ENCODE measurements at regions not wholly inside any gene's neighbourhood (a gene's known extent, or its start where the extent isn't known, plus 50 kb on each side); places are given as distances from the start of the nearest gene placed in this dataset.

DNA sequence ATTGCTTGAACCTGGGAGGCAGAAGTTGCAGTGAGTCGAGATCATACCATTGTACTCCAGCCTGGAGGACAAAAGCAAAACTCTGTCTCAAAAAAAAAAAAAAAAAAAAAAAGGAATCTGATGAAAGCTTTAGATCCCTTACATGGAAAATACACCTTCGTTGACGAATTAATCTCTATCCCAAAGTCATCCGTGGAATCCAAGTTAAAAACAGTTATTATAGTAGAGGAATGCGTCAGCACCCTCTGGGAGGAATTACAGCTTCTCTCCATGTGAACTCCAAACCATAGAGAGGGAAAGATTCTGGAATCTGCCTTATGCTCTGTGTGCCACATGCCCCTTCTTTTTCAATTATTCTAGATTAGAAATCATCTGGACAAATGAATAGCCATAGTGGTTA is 192.3 kb upstream of the C2CD4B start:
- H3K27ac ChIP-seq (replicated peaks) = no peak overlapping the region
- H3K36me3 ChIP-seq = no peaks in the 10 kb centered on the region
- H3K4me1 ChIP-seq = no peaks in the 10 kb centered on the region
- no peak for DNase-seq
- peaks cover 25% of the 10 kb centered on the region for H3K27me3 ChIP-seq (ENCODE audit: low read depth)
- H3K4me3 ChIP-seq = no peak overlapping the region
- TF ChIP-seq, protein P1, sequence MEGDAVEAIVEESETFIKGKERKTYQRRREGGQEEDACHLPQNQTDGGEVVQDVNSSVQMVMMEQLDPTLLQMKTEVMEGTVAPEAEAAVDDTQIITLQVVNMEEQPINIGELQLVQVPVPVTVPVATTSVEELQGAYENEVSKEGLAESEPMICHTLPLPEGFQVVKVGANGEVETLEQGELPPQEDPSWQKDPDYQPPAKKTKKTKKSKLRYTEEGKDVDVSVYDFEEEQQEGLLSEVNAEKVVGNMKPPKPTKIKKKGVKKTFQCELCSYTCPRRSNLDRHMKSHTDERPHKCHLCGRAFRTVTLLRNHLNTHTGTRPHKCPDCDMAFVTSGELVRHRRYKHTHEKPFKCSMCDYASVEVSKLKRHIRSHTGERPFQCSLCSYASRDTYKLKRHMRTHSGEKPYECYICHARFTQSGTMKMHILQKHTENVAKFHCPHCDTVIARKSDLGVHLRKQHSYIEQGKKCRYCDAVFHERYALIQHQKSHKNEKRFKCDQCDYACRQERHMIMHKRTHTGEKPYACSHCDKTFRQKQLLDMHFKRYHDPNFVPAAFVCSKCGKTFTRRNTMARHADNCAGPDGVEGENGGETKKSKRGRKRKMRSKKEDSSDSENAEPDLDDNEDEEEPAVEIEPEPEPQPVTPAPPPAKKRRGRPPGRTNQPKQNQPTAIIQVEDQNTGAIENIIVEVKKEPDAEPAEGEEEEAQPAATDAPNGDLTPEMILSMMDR (IDR thresholded peaks at IDR 0.05; ENCODE audit: borderline replicate concordance) = no peak
- intact Hi-C loops (cut with micrococcal nuclease) = no loop called here
- no peaks in the 10 kb centered on the region for H3K9me3 ChIP-seq (replicated peaks)

DNA sequence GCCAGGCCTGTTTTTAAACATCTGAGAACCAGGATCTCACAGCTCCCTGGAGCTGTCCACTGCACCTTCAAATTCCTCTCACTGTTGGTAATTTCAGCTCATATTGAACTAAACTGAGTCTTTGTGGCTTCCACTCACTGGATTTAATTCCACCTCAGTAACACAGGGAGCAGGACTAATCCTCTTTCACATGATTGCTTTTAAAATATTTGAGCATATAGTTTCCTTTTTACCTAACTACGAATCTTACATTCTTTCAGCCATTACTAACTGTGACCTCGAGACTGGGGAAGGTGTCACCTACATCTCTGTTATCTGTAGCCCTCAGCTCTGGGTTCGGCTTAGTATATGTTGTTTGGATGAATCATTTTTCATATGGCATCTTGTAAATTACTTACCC is 194.3 kb upstream of the C2CD4B start:
- TF ChIP-seq, protein P1 (IDR thresholded peaks at IDR 0.05; ENCODE audit: borderline replicate concordance) = no peak
- Histone ChIP-seq H3K4me1 (no peaks in the 10 kb centered on the region), H3K27me3 (ENCODE audit: low read depth) (peaks cover 21% of the 10 kb centered on the region), H3K36me3 (no peaks in the 10 kb centered on the region), H3K27ac (replicated peaks) (no peak overlapping the region), H3K9me3 (replicated peaks) (no peaks in the 10 kb centered on the region), H3K4me3 (no peak overlapping the region)
- intact Hi-C loops (cut with micrococcal nuclease) = no loop called here
- no peak for DNase-seq

DNA sequence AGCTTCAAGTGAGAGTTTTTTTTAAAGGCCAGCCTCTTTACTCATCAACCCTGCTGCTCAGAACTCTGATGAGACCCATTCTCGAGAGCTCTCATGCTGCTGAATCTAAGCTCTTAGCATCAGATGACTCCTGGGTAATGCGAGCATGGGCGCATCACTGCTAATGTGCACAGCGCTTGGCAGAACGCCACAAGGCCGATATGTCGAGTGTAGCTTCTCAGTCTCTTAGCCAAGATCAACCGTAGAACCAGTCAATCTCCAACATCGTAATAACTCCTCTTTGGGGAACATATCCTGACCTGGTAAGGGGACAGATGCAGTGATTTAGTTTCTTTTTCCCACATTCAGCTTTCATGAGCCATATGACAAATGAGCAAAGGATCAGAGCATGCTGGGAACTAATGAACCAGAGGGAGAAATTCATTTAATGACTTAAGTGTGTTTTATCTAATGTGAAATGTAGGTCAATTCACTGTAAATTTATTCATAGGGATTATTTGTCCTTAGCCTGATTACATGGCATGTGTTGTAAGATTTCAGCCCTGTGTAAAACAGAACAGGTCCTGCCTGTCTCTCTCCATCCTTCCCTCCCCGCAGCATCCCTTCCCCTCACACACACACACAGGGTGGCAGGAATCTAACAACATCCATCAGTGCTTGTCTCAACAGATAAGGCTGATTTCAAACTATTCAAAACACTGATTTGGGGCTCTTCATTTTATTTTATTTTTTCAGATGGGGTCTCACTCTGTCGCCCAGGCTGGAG is 195.4 kb upstream of the C2CD4B start:
- no peaks in the 10 kb centered on the region for H3K9me3 ChIP-seq (replicated peaks)
- TF ChIP-seq, protein P1 (IDR thresholded peaks at IDR 0.05; ENCODE audit: borderline replicate concordance) = no peak
- H3K4me1 ChIP-seq = no peaks in the 10 kb centered on the region
- no peaks in the 10 kb centered on the region for H3K36me3 ChIP-seq
- DNase-seq = no peak
- peaks cover 24% of the 10 kb centered on the region for H3K27me3 ChIP-seq (ENCODE audit: low read depth)
- intact Hi-C loops (cut with micrococcal nuclease) = no loop called here
- no peak overlapping the region for H3K4me3 ChIP-seq
- no peak overlapping the region for H3K27ac ChIP-seq (replicated peaks)

DNA sequence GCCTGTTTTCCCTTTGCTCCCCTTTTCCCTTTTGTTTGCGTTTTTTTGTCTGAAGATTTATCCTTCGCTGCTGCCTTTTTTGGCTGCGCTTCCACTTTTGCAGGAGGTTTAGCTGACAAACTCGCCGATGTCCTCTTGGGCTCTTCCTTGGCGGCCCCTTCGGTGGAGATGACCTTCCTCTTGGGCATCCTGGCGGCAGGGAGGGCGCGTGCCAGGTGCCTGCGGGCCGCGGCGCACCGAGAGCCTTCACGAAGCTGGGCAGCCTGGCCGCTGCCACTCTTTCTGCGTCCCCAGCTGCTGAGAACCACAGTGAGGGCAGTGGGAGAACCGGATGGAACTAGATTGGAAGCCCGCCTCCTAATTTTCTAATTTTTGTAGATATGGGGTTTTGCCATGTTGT is 197.1 kb upstream of the C2CD4B start:
- H3K4me1 ChIP-seq = no peaks in the 10 kb centered on the region
- intact Hi-C loops (cut with micrococcal nuclease) = no loop called here
- H3K36me3 ChIP-seq = no peaks in the 10 kb centered on the region
- H3K4me3 ChIP-seq = no peak overlapping the region
- no peaks in the 10 kb centered on the region for H3K9me3 ChIP-seq (replicated peaks)
- H3K27me3 ChIP-seq (ENCODE audit: low read depth) = peaks cover 27% of the 10 kb centered on the region
- no peak for DNase-seq
- H3K27ac ChIP-seq (replicated peaks) = no peak overlapping the region
- TF ChIP-seq, protein P1 (IDR thresholded peaks at IDR 0.05; ENCODE audit: borderline replicate concordance) = no peak

DNA sequence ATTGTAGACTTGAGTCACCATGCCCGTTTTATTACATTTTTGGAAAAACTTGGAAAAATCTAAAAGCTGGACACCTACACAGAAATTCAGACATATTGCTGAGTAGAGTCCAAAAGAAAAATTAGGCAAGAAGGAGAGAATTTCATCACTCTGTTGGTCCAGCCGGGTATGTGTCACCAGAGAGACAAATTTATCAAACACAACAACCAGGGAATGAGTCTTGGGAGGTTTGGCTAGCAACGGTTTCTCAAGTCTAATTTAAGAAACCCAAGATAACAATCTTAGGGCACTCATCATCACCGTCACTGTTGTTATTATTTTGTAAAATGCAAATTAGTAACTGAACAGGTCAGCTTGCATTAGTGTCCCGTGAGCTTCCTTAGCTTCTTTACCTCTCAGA is 197.5 kb upstream of the C2CD4B start:
- Histone ChIP-seq H3K36me3 (no peaks in the 10 kb centered on the region), H3K27ac (replicated peaks) (no peak overlapping the region), H3K4me3 (no peak overlapping the region), H3K27me3 (ENCODE audit: low read depth) (peaks cover 24% of the 10 kb centered on the region), H3K4me1 (no peaks in the 10 kb centered on the region), H3K9me3 (replicated peaks) (no peaks in the 10 kb centered on the region)
- no peak for DNase-seq
- TF ChIP-seq, protein P1 (IDR thresholded peaks at IDR 0.05; ENCODE audit: borderline replicate concordance) = no peak
- intact Hi-C loops (cut with micrococcal nuclease) = no loop called here
